WTC11 (cell line): ENCODE measurements at regions not wholly inside any gene's neighbourhood (a gene's known extent, or its start where the extent isn't known, plus 50 kb on each side); places are given as distances from the start of the nearest gene placed in this dataset.
"Not testable (repeated sequence)": the region's sequence is repeated elsewhere in the genome, so short reads cannot be mapped to it uniquely, and the experiment has no call there.

Experiments
- ATAC-seq: fragments of 200-7000 bp; cut with Tn5 transposase; 2 replicates; pipeline ENCODE4 v1.10.0; 2021; ENCODE audit warnings: mild to moderate bottlenecking, moderate library complexity
- CTCF ChIA-PET: fragments of 300-600 bp; sonication (Branson Sonifier 250); formaldehyde crosslinking; loops from one replicate; lab custom pipeline; 2021; ENCODE audit warnings: antibody characterized with exemption; lab: Charles Lee
- POLR2A ChIA-PET: fragments of 350-600 bp; sonication (Branson Sonifier 250); formaldehyde crosslinking; loops from one replicate; lab custom pipeline; 2021; ENCODE audit warnings: antibody characterized with exemption; lab: Charles Lee
- DNase-seq: peaks from one replicate; pipeline ENCODE4 v3.0.0; 2021; ENCODE audit warnings: low spot score
- H3K27ac Mint-ChIP-seq: 2 replicates; pipeline ENCODE4 v1.8.0; 2021; ENCODE audit warnings: mixed read lengths
- H3K27me3 Mint-ChIP-seq: 2 replicates; pipeline ENCODE4 v1.8.0; 2021; ENCODE audit warnings: low read depth, mild to moderate bottlenecking, moderate library complexity, mixed read lengths
- H3K36me3 Mint-ChIP-seq: 2 replicates; pipeline ENCODE4 v1.8.0; 2021; ENCODE audit warnings: mixed read lengths
- H3K4me1 Mint-ChIP-seq: 2 replicates; pipeline ENCODE4 v1.8.0; 2022; ENCODE audit warnings: mixed read lengths
- H3K4me3 Mint-ChIP-seq: 2 replicates; pipeline ENCODE4 v1.8.0; 2021; ENCODE audit warnings: mild to moderate bottlenecking, moderate library complexity, mixed read lengths
- H3K9me3 Mint-ChIP-seq: 2 replicates; pipeline ENCODE4 v1.8.0; 2021; ENCODE audit warnings: mixed read lengths
- CTCF ChIP-seq: fragments of 200-600 bp; IDR thresholded peaks from 2 replicates; pipeline ENCODE4 v1.8.0; 2022; ENCODE audit warnings: antibody characterized with exemption
- E2F4 ChIP-seq: sonication (generic); formaldehyde crosslinking; IDR thresholded peaks from 2 replicates; pipeline ENCODE4 v1.8.1; 2022; ENCODE audit warnings: low read depth, mild to moderate bottlenecking, moderate library complexity, missing genetic modification reagents, borderline replicate concordance
- EMX1 ChIP-seq: fragments of 250-450 bp; sonication (Bioruptor Pico); IDR thresholded peaks from 2 replicates; pipeline ENCODE4 v1.8.0; 2021; ENCODE audit warnings: mild to moderate bottlenecking
- ETV6 ChIP-seq: sonication (generic); formaldehyde crosslinking; IDR thresholded peaks from 2 replicates; pipeline ENCODE4 v1.8.1; 2022; ENCODE audit warnings: mild to moderate bottlenecking, missing genetic modification reagents
- FOXJ3 ChIP-seq: sonication (generic); formaldehyde crosslinking; IDR thresholded peaks from 2 replicates; pipeline ENCODE4 v1.9.0; 2021; ENCODE audit warnings: missing genetic modification reagents, mild to moderate bottlenecking, borderline replicate concordance
- FOXK1 ChIP-seq: sonication (generic); formaldehyde crosslinking; IDR thresholded peaks from 2 replicates; pipeline ENCODE4 v1.8.0; 2022; ENCODE audit warnings: mild to moderate bottlenecking, moderate library complexity, missing genetic modification reagents
- FOXP4 ChIP-seq: sonication (generic); formaldehyde crosslinking; IDR thresholded peaks from 2 replicates; pipeline ENCODE4 v1.8.0; 2022; ENCODE audit warnings: mild to moderate bottlenecking, missing genetic modification reagents
- HMGA2 ChIP-seq: fragments of 250-450 bp; sonication (Bioruptor Pico); IDR thresholded peaks from 2 replicates; pipeline ENCODE4 v1.4.0; 2021; ENCODE audit warnings: mild to moderate bottlenecking, moderate library complexity
- IRF1 ChIP-seq: sonication (generic); formaldehyde crosslinking; IDR thresholded peaks from 2 replicates; pipeline ENCODE4 v1.8.0; 2023; ENCODE audit warnings: missing genetic modification reagents
- IRF2 ChIP-seq: sonication (generic); formaldehyde crosslinking; IDR thresholded peaks from 2 replicates; pipeline ENCODE4 v1.8.0; 2022; ENCODE audit warnings: low read depth, missing genetic modification reagents, borderline replicate concordance
- KAT7 ChIP-seq: sonication (generic); formaldehyde crosslinking; IDR thresholded peaks from 2 replicates; pipeline ENCODE4 v1.8.1; 2023; ENCODE audit warnings: missing genetic modification reagents, mild to moderate bottlenecking, borderline replicate concordance
- PREB ChIP-seq: sonication (generic); formaldehyde crosslinking; IDR thresholded peaks from 2 replicates; pipeline ENCODE4 v1.8.1; 2022; ENCODE audit warnings: mild to moderate bottlenecking, missing genetic modification reagents, moderate library complexity, borderline replicate concordance
- RELA ChIP-seq: sonication (generic); formaldehyde crosslinking; IDR thresholded peaks from 2 replicates; pipeline ENCODE4 v1.8.1; 2022; ENCODE audit warnings: missing genetic modification reagents, mild to moderate bottlenecking, borderline replicate concordance
- RORB ChIP-seq: fragments of 250-450 bp; sonication (Bioruptor Pico); IDR thresholded peaks from 2 replicates; pipeline ENCODE4 v1.9.0; 2021; ENCODE audit warnings: mild to moderate bottlenecking
- SOX15 ChIP-seq: fragments of 250-450 bp; sonication (Bioruptor Pico); IDR thresholded peaks from 2 replicates; pipeline ENCODE4 v1.9.0; 2021; ENCODE audit warnings: mild to moderate bottlenecking
- TEAD1 ChIP-seq: sonication (generic); formaldehyde crosslinking; IDR thresholded peaks from 2 replicates; pipeline ENCODE4 v1.8.0; 2022; ENCODE audit warnings: mild to moderate bottlenecking, missing genetic modification reagents
- TP53 ChIP-seq: sonication (generic); formaldehyde crosslinking; IDR thresholded peaks from 2 replicates; pipeline ENCODE4 v1.8.1; 2023; ENCODE audit warnings: mild to moderate bottlenecking, missing genetic modification reagents
- USF2 ChIP-seq: sonication (generic); formaldehyde crosslinking; IDR thresholded peaks from 2 replicates; pipeline ENCODE4 v1.8.1; 2023; ENCODE audit warnings: mild to moderate bottlenecking, missing genetic modification reagents, moderate library complexity
- ZNF138 ChIP-seq: sonication (generic); formaldehyde crosslinking; conservative IDR thresholded peaks from 2 replicates; pipeline ENCODE4 v1.8.1; 2022; ENCODE audit warnings: mild to moderate bottlenecking, moderate library complexity, missing genetic modification reagents
- ZNF219 ChIP-seq: sonication (generic); formaldehyde crosslinking; IDR thresholded peaks from 2 replicates; pipeline ENCODE4 v1.8.0; 2023; ENCODE audit warnings: missing genetic modification reagents, mild to moderate bottlenecking, borderline replicate concordance
- ZNF232 ChIP-seq: sonication (generic); formaldehyde crosslinking; IDR thresholded peaks from 2 replicates; pipeline ENCODE4 v1.8.0; 2022; ENCODE audit warnings: mild to moderate bottlenecking, missing genetic modification reagents
- ZNF416 ChIP-seq: fragments of 250-450 bp; sonication (Bioruptor Pico); IDR thresholded peaks from 2 replicates; pipeline ENCODE4 v1.9.0; 2021; ENCODE audit warnings: mild to moderate bottlenecking, inconsistent platforms
- ZNF423 ChIP-seq: fragments of 250-450 bp; sonication (Bioruptor Pico); IDR thresholded peaks from 2 replicates; pipeline ENCODE4 v2.1.2; 2022; ENCODE audit warnings: mild to moderate bottlenecking, moderate library complexity
- ZNF425 ChIP-seq: fragments of 250-450 bp; sonication (Bioruptor Pico); conservative IDR thresholded peaks from 2 replicates; pipeline ENCODE4 v1.9.0; 2021; ENCODE audit warnings: mild to moderate bottlenecking

- peak; percentile 75 for DNase-seq
- peaks cover 13% of the 10 kb centered on the region for H3K27me3 Mint-ChIP-seq
- peak; percentile 51; the same call in 1 of the 2 replicates for ATAC-seq
- H3K4me1 Mint-ChIP-seq, result peaks cover 27% of the 10 kb centered on the region
- H3K4me3 Mint-ChIP-seq, H3K36me3 Mint-ChIP-seq, POLR2A ChIA-PET, H3K27ac Mint-ChIP-seq: not testable (repeated sequence)
- CTCF ChIA-PET, result interaction anchor here (1.3 to 2.2 kb wide), 2 partner anchors 57 to 98 kb away, joined by 4 read pairs; no protein-coding TSS in a partner anchor
- TF ChIP-seq FOXK1, result peak; percentile 40; the same call in 1 of the 2 replicates
- H3K9me3 Mint-ChIP-seq, result peaks cover 21% of the 10 kb centered on the region
Measured at GRCh38 chr4:77300996-77301395, 144.0 kb downstream of the CCNG2 start.

- DNase-seq (no peak), ATAC-seq (no peak)
- TF ChIP-seq ZNF423 (CRISPR knock-in tag) (no peak), CTCF (no peak), FOXJ3 (no peak), KAT7 (CRISPR knock-in tag) (no peak), E2F4 (CRISPR knock-in tag) (no peak), RELA (CRISPR knock-in tag) (no peak), TP53 (CRISPR knock-in tag) (no peak), RORB (CRISPR knock-in tag) (no peak), ETV6 (no peak), ZNF425 (no peak), IRF2 (no peak), EMX1 (no peak), SOX15 (CRISPR knock-in tag) (no peak), IRF1 (CRISPR knock-in tag) (no peak), ZNF219 (CRISPR knock-in tag) (no peak), ZNF232 (CRISPR knock-in tag) (no peak), TEAD1 (no peak)
- TF ChIP-seq, all 79 proteins: peak for 0
- Mint-ChIP-seq H3K36me3 (no peaks in the 10 kb centered on the region), H3K27me3 (no peaks in the 10 kb centered on the region), H3K4me3 (no peak overlapping the region), H3K27ac (no peak overlapping the region), H3K9me3 (no peaks in the 10 kb centered on the region), H3K4me1 (peaks cover 18% of the 10 kb centered on the region)
- ChIA-PET POLR2A (no interaction called here), CTCF (interaction anchor here (3.3 kb wide), 1 partner anchor 66 kb away, joined by 29 read pairs; no protein-coding TSS in a partner anchor)
Measured at GRCh38 chr4:77305766-77306165, 148.8 kb downstream of the CCNG2 start.

GRCh38 chr4:77306496-77306895 is 149.5 kb downstream of the CCNG2 start:
- H3K4me3 Mint-ChIP-seq, result no peak overlapping the region
- peaks cover 12% of the 10 kb centered on the region for H3K4me1 Mint-ChIP-seq
- DNase-seq, result no peak
- POLR2A ChIA-PET, result no interaction called here
- no peak overlapping the region for H3K27ac Mint-ChIP-seq
- no peak for ATAC-seq
- peaks cover under 1% of the 10 kb centered on the region; the same call in 1 of the 2 replicates for H3K27me3 Mint-ChIP-seq
- H3K36me3 Mint-ChIP-seq, result no peaks in the 10 kb centered on the region
- CTCF ChIA-PET, result interaction anchor here (0.5 to 3.3 kb wide), 2 partner anchors 66 to 102 kb away, joined by 3 to 29 read pairs; no protein-coding TSS in a partner anchor
- H3K9me3 Mint-ChIP-seq, result no peaks in the 10 kb centered on the region
- TF ChIP-seq PREB (CRISPR knock-in tag), result no peak
- TF ChIP-seq ZNF138 (CRISPR knock-in tag), result no peak
- no peak for TF ChIP-seq ZNF416
- TF ChIP-seq HMGA2 (CRISPR knock-in tag), result no peak
- TF ChIP-seq FOXP4, result no peak
- no peak for TF ChIP-seq USF2 (CRISPR knock-in tag)
